Central memory CD8-positive, alpha-beta T cell (primary cell): ENCODE measurements at regions not wholly inside any gene's neighbourhood (a gene's known extent, or its start where the extent isn't known, plus 50 kb on each side); places are given as distances from the start of the nearest gene placed in this dataset.

Source experiments
- ATAC-seq: fragments of 150-1000 bp; cut with Tn5 transposase; replicated peaks from 2 replicates; pipeline ENCODE4 v1.10.0; 2022; ENCODE audit warnings: mild to moderate bottlenecking, moderate FRiP score, moderate number of reproducible peaks; ENCODE audit not compliant: poor library complexity, severe bottlenecking; ENCODE audit errors: extremely low read depth
- DNase-seq, 2 donors: peaks; one replicate each; pipeline ENCODE4 v3.0.0; 2021; ENCODE audit warnings: low spot score in 2 of 2
- H3K27ac Mint-ChIP-seq: one replicate; pipeline ENCODE4 v1.8.0; 2022; ENCODE audit warnings: low read depth, mild to moderate bottlenecking, moderate library complexity, mixed read lengths
- H3K27me3 Mint-ChIP-seq: one replicate; pipeline ENCODE4 v1.8.0; 2022; ENCODE audit warnings: mixed read lengths
- H3K36me3 Mint-ChIP-seq: one replicate; pipeline ENCODE4 v1.8.0; 2022; ENCODE audit warnings: mild to moderate bottlenecking, moderate library complexity, mixed read lengths; ENCODE audit not compliant: insufficient read depth
- H3K4me1 Mint-ChIP-seq: one replicate; pipeline ENCODE4 v1.8.0; 2022; ENCODE audit warnings: mixed read lengths
- H3K4me3 Mint-ChIP-seq: one replicate; pipeline ENCODE4 v1.8.0; 2022; ENCODE audit warnings: mild to moderate bottlenecking, moderate library complexity, mixed read lengths
- H3K9me3 Mint-ChIP-seq: one replicate; pipeline ENCODE4 v1.8.0; 2022; ENCODE audit warnings: mixed read lengths

DNA sequence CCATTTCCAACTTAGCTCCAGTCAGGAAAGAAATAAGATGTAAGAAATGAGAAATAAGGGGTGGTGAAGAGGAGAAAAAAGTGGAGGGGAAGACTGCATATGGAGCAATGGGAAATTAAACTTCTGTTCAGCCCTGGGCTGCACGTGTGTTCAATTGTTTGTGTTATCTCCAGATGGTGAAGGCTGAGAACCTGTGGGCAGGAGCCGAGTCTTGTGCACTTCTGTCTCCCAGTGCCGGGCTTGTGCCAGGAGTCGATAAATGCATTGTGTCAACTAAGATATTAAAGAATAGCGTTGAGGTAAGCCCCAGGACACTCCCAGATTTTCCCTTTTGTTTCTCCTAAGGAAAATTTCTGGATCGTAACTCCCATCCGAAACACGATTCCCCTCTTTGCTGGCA is 98.2 kb downstream of the PRLHR start:
- Mint-ChIP-seq H3K4me3 (no peak overlapping the region), H3K4me1 (no peaks in the 10 kb centered on the region), H3K9me3 (no peaks in the 10 kb centered on the region), H3K36me3 (no peaks in the 10 kb centered on the region), H3K27ac (no peak overlapping the region), H3K27me3 (peaks cover 78% of the 10 kb centered on the region)
- ATAC-seq (no peak), DNase-seq (no peak)

DNA sequence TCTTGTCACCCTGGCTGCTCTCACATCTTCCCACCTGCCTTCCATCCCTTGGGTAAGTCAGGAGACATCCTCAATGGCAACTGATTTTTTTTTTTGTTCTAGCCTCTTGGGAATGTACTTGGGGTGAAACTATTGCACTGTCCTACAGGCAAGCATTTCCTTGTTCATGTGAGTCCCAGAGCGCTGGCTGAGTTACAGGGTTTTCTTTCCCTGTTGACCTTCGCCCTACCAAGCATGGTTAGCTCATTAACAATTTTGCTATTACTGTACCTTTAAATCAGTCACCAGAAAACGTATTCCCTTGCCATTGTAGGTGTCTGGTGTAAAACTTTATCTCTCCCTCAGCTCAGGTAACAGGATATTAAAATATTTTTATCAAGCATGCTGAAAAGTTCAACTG is 98.9 kb downstream of the PRLHR start:
- ATAC-seq = no peak
- Mint-ChIP-seq H3K4me1 (no peaks in the 10 kb centered on the region), H3K27me3 (peaks cover 83% of the 10 kb centered on the region), H3K4me3 (no peak overlapping the region), H3K36me3 (no peaks in the 10 kb centered on the region), H3K9me3 (no peaks in the 10 kb centered on the region), H3K27ac (no peak overlapping the region)
- DNase-seq = no peak

- ATAC-seq (no peak), DNase-seq (no peak)
- Mint-ChIP-seq H3K4me1 (no peaks in the 10 kb centered on the region), H3K4me3 (no peak overlapping the region), H3K27me3 (peaks cover 84% of the 10 kb centered on the region), H3K9me3 (peaks cover 8% of the 10 kb centered on the region), H3K27ac (no peak overlapping the region), H3K36me3 (no peaks in the 10 kb centered on the region)
Observed at GRCh38 chr10:118495499-118495898, 99.9 kb downstream of the PRLHR start.

DNA sequence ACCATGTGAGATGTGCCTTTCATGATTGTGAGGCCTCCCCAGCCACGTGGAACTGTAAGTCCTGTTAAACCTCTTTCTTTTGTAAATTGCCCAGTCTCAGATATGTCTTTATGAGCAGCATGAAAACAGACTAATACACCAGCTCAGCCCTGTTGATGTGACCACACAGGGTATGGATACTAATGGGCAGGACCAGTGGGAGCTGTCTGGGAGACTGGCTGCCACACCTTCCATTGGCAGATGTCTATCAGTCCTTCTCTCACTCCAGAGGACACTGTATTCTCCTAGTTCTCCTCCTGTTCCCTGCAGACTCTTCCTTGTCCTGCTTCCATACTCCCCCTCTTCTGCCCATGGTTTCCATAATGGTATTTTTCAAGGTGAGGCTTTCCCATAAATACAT is 104.4 kb downstream of the PRLHR start:
- no peak for DNase-seq
- Mint-ChIP-seq H3K9me3 (peaks cover 16% of the 10 kb centered on the region), H3K4me3 (no peak overlapping the region), H3K4me1 (no peaks in the 10 kb centered on the region), H3K36me3 (no peaks in the 10 kb centered on the region), H3K27ac (no peak overlapping the region), H3K27me3 (peaks cover 53% of the 10 kb centered on the region)
- ATAC-seq = no peak

GRCh38 chr10:118488710-118489497 is 106.5 kb downstream of the PRLHR start:
- no peak for ATAC-seq
- H3K27me3 Mint-ChIP-seq = peaks cover 33% of the 10 kb centered on the region
- no peak overlapping the region for H3K27ac Mint-ChIP-seq

GRCh38 chr10:118485641-118486040 is 109.8 kb downstream of the PRLHR start:
- Mint-ChIP-seq H3K36me3 (no peaks in the 10 kb centered on the region), H3K4me3 (no peak overlapping the region), H3K27ac (no peak overlapping the region), H3K4me1 (no peaks in the 10 kb centered on the region), H3K27me3 (peaks cover 17% of the 10 kb centered on the region), H3K9me3 (peaks cover 10% of the 10 kb centered on the region)
- no peak for ATAC-seq
- DNase-seq = no peak

More at GRCh38 chr10:118488710-118489497, 106.5 kb downstream of the PRLHR start:
- DNase-seq = no peak
- no peaks in the 10 kb centered on the region for H3K36me3 Mint-ChIP-seq
- no peak overlapping the region for H3K4me3 Mint-ChIP-seq
- peaks cover 16% of the 10 kb centered on the region for H3K9me3 Mint-ChIP-seq
- H3K4me1 Mint-ChIP-seq = no peaks in the 10 kb centered on the region

DNA sequence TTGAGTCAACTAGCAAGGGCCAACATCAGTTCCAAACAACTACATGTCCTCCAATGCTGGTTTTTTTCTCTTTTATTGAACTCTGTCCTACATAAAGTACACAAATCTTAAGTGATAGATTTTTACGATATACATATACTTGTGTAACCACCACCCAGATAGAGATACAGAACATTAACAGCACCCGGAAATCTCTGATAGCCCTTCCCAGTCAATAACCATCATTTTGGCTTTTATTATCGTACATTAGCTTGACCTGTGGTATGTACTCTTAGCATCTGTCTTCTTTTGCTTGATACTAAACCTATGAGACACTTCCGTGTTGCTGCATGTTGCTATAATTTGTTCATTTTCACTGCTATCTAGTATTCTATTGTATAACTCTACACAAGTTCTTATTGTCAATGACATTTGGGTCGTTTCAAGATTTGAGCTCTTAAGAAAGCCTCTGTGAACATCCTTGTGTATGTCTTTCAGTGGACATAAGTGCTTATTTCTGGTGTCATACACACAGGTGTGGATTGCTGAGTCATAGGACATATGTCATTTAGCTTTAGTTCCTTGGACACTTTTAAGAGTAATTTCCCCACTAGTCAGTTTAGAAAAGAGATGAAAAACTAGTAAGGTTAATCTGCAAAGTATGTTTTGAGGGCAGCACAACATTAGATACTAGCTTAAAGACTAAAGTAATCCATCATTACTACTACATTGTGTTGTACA is 111.1 kb downstream of the PRLHR start:
- ATAC-seq = no peak

DNA sequence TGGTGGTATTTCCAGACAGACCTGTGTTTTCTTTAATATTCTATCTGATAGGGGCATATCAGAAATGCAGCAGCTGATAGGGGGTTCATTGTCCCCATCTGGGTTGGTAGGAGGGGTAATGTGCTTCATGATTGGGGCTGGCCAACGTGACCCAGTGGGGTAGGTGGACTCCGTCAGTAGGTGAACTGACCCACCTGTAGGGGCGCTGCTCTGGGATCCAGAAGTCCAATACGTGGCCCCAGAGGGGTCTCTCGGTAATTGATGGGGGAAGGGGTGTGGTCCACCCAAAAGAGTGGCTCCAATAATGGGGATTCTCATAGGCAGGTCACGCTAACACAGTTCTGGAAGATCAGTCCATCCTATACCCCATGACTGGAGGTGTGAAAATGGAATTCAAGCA is 112.0 kb downstream of the PRLHR start:
- DNase-seq = no peak
- Mint-ChIP-seq H3K9me3 (peaks cover 5% of the 10 kb centered on the region), H3K27me3 (peaks cover 32% of the 10 kb centered on the region), H3K4me1 (no peaks in the 10 kb centered on the region), H3K36me3 (no peaks in the 10 kb centered on the region), H3K4me3 (no peak overlapping the region), H3K27ac (no peak overlapping the region)
- no peak for ATAC-seq

More for the DNA sequence above, 111.1 kb downstream of the PRLHR start:
- no peaks in the 10 kb centered on the region for H3K36me3 Mint-ChIP-seq
- H3K9me3 Mint-ChIP-seq = peaks cover 11% of the 10 kb centered on the region
- no peak overlapping the region for H3K27ac Mint-ChIP-seq
- no peak for DNase-seq
- H3K4me1 Mint-ChIP-seq = no peaks in the 10 kb centered on the region
- no peak overlapping the region for H3K4me3 Mint-ChIP-seq
- peaks cover 27% of the 10 kb centered on the region for H3K27me3 Mint-ChIP-seq

DNA sequence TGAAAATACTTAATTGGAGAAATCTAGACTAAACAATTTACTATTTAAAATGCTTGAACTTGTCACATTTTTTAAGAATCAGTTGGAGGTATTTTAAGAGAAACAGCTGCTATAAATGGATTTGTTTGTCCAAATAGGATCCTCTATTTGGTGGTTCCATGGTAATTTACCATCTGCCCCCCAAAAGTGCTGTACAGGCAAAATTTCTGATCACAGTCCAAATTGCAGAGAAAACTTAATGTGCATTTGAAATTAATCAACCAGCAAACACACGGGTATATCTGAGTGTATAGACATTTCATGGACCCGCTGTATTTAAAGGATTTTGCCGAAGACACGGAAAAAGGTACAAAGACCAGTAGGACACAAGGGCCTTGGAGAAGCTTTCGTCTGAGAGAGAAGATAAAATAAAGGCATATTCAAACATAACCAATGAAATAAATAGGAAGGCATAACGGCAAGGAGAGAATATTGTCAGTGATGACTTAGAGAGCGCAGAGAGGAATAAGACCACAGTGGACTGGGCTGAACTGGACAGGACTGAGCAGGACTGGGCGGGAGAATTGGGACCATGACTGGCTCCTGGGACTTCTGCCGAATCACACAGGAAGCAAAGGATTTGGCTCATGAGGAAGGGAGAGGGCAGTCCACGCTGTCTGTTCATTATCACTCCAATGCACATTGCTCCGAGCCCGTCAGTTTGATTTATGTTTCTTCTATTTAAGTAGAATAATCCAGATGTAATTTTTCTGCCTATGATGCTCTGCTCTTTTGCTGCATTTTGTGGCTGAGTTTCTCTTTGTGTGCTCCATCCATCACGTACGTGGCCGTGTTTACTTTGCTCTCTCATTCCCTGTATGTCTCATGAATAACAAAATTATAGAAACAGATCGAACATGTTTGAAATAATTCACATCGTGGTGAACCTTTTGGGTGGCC is 112.8 kb downstream of the PRLHR start:
- H3K9me3 Mint-ChIP-seq = peaks cover 5% of the 10 kb centered on the region
- no peak overlapping the region for H3K27ac Mint-ChIP-seq
- peaks cover 37% of the 10 kb centered on the region for H3K27me3 Mint-ChIP-seq
- ATAC-seq = no peak
- no peaks in the 10 kb centered on the region for H3K4me1 Mint-ChIP-seq
- no peak overlapping the region for H3K4me3 Mint-ChIP-seq
- DNase-seq = no peak
- H3K36me3 Mint-ChIP-seq = no peaks in the 10 kb centered on the region

DNA sequence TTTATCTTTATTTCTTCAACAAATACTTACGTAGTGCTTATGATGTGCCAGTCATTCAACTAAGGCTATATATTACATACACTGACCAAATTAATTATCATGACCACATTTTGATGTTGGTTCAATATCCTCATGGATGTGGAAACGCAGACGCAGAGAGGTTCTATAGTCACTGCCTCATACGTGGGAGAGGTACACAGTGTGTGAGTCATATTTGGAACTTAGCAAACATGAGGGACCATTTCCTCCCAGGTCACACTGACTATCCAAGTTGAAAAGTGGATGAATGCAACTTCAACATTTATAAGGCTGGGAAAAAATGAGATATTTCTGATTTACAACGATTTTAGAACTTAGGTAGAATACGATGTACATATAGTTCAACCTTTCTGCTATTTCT is 113.6 kb downstream of the PRLHR start:
- H3K4me1 Mint-ChIP-seq = no peaks in the 10 kb centered on the region
- peaks cover 37% of the 10 kb centered on the region for H3K27me3 Mint-ChIP-seq
- H3K36me3 Mint-ChIP-seq = no peaks in the 10 kb centered on the region
- DNase-seq (no peak), ATAC-seq (no peak)
- H3K9me3 Mint-ChIP-seq = peaks cover 5% of the 10 kb centered on the region
- no peak overlapping the region for H3K27ac Mint-ChIP-seq
- no peak overlapping the region for H3K4me3 Mint-ChIP-seq

GRCh38 chr10:118475214-118475613 is 120.2 kb downstream of the PRLHR start:
- Mint-ChIP-seq H3K4me3 (no peak overlapping the region), H3K36me3 (no peaks in the 10 kb centered on the region), H3K27me3 (peaks cover 48% of the 10 kb centered on the region), H3K9me3 (peaks cover 4% of the 10 kb centered on the region), H3K4me1 (no peaks in the 10 kb centered on the region), H3K27ac (no peak overlapping the region)
- DNase-seq (no peak), ATAC-seq (no peak)

DNA sequence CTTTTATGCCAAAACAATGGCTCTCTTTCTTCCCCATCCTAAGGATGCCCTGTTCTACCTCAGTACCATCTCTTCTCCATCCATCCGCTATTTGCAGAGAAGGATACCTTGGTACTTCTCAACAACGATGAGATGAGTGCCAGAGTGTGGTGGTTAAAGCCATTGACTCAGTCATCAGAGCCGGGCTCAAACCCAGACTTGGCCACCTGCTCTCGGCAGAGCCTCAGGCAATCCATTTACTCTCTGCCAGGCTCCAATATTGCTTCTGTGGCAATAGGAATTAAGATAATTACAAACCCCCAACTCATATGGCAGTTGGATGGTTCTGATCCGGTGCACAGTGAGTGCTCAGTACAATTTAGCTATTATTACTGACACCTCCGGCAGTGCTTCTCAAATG is 121.3 kb downstream of the PRLHR start:
- Mint-ChIP-seq H3K27ac (no peak overlapping the region), H3K27me3 (peaks cover 48% of the 10 kb centered on the region), H3K9me3 (no peaks in the 10 kb centered on the region), H3K36me3 (no peaks in the 10 kb centered on the region), H3K4me1 (no peaks in the 10 kb centered on the region), H3K4me3 (no peak overlapping the region)
- DNase-seq (no peak), ATAC-seq (no peak)
